CD4-positive, alpha-beta T cell treated with Interleukin-21 for 1 hour (primary cell): ENCODE measurements at regions not wholly inside any gene's neighbourhood (a gene's known extent, or its start where the extent isn't known, plus 50 kb on each side); places are given as distances from the start of the nearest gene placed in this dataset.

Source experiments
- DNase-seq: peaks from one replicate; pipeline ENCODE4 v3.0.0-alpha.2; 2020

GRCh38 chr15:77540312-77541060 is 92.2 kb downstream of the LINGO1 start:
- no peak for DNase-seq

GRCh38 chr15:77538793-77539497 is 93.8 kb downstream of the LINGO1 start:
- no peak for DNase-seq

GRCh38 chr15:77538027-77538451 is 94.7 kb downstream of the LINGO1 start:
- no peak for DNase-seq

GRCh38 chr15:77537006-77537405 is 95.7 kb downstream of the LINGO1 start:
- no peak for DNase-seq

- no peak for DNase-seq
These were observed 96.9 kb downstream of the LINGO1 start for GRCh38 chr15:77535845-77536244.
